ENCODE measurements at regions not wholly inside any gene's neighbourhood (a gene's known extent, or its start where the extent isn't known, plus 50 kb on each side); places are given as distances from the start of the nearest gene placed in this dataset.

DNA sequence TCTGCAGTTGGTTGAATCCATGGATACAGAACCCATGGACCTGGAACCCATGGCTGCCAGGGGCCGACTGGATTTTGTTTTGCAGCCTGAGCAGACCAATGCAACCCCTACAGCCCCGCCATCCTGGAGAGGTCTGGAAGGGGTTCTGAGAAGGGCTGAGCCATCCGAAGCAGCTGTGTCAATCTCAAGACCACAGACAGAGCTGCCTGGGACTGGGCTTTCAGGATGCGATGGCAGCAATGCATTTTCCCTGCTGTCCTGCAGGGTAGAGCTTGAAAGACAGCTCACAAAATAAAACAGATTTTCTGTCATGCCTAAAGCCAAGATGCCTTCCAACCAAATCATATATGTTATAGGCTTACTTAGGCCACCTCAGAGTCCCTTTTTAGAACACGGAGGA is 125.8 kb upstream of the NXT1 start:
- Mint-ChIP-seq H3K27ac (no peak overlapping the region), H3K4me1 (no peaks in the 10 kb centered on the region), H3K4me3 (no peak overlapping the region), H3K9me3 (peaks cover 16% of the 10 kb centered on the region), H3K36me3 (ENCODE audit: low read depth) (no peaks in the 10 kb centered on the region), H3K27me3 (ENCODE audit: insufficient read depth, low read depth, poor library complexity) (peaks cover 3% of the 10 kb centered on the region)
- Histone ChIP-seq H4K20me1 (replicated peaks; ENCODE audit: insufficient read depth) (no peaks in the 10 kb centered on the region), H3K4me1 (ENCODE audit: insufficient read depth) (no peaks in the 10 kb centered on the region), H3K36me3 (ENCODE audit: insufficient read depth) (no peaks in the 10 kb centered on the region), H2AFZ (no peak overlapping the region), H3K4me2 (no peak overlapping the region), H3K79me2 (replicated peaks; ENCODE audit: insufficient read depth) (no peaks in the 10 kb centered on the region), H3K4me3 (no peak overlapping the region), H3F3A (replicated peaks; ENCODE audit: low read depth) (no peaks in the 10 kb centered on the region), H3K27ac (ENCODE audit: low read depth) (no peak overlapping the region), H3K9me2 (ENCODE audit: insufficient read depth) (peaks cover 3% of the 10 kb centered on the region; the same call in 1 of the 2 replicates), H3K27me3 (ENCODE audit: insufficient read depth) (no peaks in the 10 kb centered on the region)
- TF ChIP-seq STAT1 (IDR thresholded peaks at IDR 0.05; ENCODE audit: unreplicated experiment) (no peak), NANOG (IDR thresholded peaks at IDR 0.05; ENCODE audit: borderline replicate concordance) (no peak), REST (IDR thresholded peaks at IDR 0.05; ENCODE audit: unreplicated experiment) (no peak), EZH2phosphoT487 (IDR thresholded peaks at IDR 0.05; ENCODE audit: unreplicated experiment) (no peak), EZH2 (IDR thresholded peaks at IDR 0.05; ENCODE audit: low read depth, unreplicated experiment) (no peak), JUNB (IDR thresholded peaks at IDR 0.05; ENCODE audit: unreplicated experiment) (no peak), ETS1 (IDR thresholded peaks at IDR 0.05) (no peak), ZNF114 (CRISPR knock-in tag; IDR thresholded peaks at IDR 0.05) (no peak), POLR2AphosphoS5 (IDR thresholded peaks at IDR 0.05; ENCODE audit: low read depth) (no peak), CREB1 (CRISPR knock-in tag; IDR thresholded peaks at IDR 0.05; ENCODE audit: low read depth) (no peak), ZNF331 (CRISPR knock-in tag; IDR thresholded peaks at IDR 0.05; ENCODE audit: low read depth) (no peak), CTCF (conservative IDR thresholded peaks at IDR 0.05; ENCODE audit: low read depth in 2 of 2) (no peak)
- TF ChIP-seq, protein P1, sequence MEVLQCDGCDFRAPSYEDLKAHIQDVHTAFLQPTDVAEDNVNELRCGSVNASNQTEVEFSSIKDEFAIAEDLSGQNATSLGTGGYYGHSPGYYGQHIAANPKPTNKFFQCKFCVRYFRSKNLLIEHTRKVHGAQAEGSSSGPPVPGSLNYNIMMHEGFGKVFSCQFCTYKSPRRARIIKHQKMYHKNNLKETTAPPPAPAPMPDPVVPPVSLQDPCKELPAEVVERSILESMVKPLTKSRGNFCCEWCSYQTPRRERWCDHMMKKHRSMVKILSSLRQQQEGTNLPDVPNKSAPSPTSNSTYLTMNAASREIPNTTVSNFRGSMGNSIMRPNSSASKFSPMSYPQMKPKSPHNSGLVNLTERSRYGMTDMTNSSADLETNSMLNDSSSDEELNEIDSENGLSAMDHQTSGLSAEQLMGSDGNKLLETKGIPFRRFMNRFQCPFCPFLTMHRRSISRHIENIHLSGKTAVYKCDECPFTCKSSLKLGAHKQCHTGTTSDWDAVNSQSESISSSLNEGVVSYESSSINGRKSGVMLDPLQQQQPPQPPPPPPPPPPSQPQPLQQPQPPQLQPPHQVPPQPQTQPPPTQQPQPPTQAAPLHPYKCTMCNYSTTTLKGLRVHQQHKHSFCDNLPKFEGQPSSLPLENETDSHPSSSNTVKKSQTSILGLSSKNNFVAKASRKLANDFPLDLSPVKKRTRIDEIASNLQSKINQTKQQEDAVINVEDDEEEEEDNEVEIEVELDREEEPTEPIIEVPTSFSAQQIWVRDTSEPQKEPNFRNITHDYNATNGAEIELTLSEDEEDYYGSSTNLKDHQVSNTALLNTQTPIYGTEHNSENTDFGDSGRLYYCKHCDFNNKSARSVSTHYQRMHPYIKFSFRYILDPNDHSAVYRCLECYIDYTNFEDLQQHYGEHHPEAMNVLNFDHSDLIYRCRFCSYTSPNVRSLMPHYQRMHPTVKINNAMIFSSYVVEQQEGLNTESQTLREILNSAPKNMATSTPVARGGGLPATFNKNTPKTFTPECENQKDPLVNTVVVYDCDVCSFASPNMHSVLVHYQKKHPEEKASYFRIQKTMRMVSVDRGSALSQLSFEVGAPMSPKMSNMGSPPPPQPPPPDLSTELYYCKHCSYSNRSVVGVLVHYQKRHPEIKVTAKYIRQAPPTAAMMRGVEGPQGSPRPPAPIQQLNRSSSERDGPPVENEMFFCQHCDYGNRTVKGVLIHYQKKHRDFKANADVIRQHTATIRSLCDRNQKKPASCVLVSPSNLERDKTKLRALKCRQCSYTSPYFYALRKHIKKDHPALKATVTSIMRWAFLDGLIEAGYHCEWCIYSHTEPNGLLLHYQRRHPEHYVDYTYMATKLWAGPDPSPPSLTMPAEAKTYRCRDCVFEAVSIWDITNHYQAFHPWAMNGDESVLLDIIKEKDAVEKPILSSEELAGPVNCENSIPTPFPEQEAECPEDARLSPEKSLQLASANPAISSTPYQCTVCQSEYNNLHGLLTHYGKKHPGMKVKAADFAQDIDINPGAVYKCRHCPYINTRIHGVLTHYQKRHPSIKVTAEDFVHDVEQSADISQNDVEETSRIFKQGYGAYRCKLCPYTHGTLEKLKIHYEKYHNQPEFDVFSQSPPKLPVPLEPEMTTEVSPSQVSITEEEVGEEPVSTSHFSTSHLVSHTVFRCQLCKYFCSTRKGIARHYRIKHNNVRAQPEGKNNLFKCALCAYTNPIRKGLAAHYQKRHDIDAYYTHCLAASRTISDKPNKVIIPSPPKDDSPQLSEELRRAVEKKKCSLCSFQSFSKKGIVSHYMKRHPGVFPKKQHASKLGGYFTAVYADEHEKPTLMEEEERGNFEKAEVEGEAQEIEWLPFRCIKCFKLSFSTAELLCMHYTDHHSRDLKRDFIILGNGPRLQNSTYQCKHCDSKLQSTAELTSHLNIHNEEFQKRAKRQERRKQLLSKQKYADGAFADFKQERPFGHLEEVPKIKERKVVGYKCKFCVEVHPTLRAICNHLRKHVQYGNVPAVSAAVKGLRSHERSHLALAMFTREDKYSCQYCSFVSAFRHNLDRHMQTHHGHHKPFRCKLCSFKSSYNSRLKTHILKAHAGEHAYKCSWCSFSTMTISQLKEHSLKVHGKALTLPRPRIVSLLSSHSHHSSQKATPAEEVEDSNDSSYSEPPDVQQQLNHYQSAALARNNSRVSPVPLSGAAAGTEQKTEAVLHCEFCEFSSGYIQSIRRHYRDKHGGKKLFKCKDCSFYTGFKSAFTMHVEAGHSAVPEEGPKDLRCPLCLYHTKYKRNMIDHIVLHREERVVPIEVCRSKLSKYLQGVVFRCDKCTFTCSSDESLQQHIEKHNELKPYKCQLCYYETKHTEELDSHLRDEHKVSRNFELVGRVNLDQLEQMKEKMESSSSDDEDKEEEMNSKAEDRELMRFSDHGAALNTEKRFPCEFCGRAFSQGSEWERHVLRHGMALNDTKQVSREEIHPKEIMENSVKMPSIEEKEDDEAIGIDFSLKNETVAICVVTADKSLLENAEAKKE (CRISPR knock-in tag; IDR thresholded peaks at IDR 0.05), result no peak
- DNase-seq (ENCODE audit: low spot score), result no peak
- no peak for ATAC-seq
